Mucosa of descending colon (tissue), 3 donors: ENCODE measurements at regions not wholly inside any gene's neighbourhood (a gene's known extent, or its start where the extent isn't known, plus 50 kb on each side); places are given as distances from the start of the nearest gene placed in this dataset.
"Not testable (repeated sequence)": the region's sequence is repeated elsewhere in the genome, so short reads cannot be mapped to it uniquely, and the experiment has no call there.

Experiments used
- ATAC-seq: fragments of 200-7000 bp; cut with Tn5 transposase; one replicate; pipeline ENCODE4 v1.9.1; 2020; ENCODE audit warnings: mild to moderate bottlenecking, moderate library complexity
- DNase-seq, 3 donors: peaks; one replicate each; pipeline ENCODE4 v3.0.0-alpha.2; 2020
- H3K36me3 ChIP-seq: fragments of 200-600 bp; one replicate; pipeline ENCODE4 v1.8.0; 2021; ENCODE audit warnings: low read depth, mild to moderate bottlenecking
- H3K4me1 ChIP-seq: fragments of 200-600 bp; one replicate; pipeline ENCODE4 v1.8.0; 2021; ENCODE audit warnings: low read depth, mild to moderate bottlenecking
- H3K4me3 ChIP-seq: fragments of 200-600 bp; one replicate; pipeline ENCODE4 v1.8.0; 2021; ENCODE audit warnings: mild to moderate bottlenecking
- H3K9me3 ChIP-seq: fragments of 200-600 bp; one replicate; pipeline ENCODE4 v1.8.0; 2021; ENCODE audit warnings: mild to moderate bottlenecking
- CTCF ChIP-seq: fragments of 200-600 bp; IDR thresholded peaks from one replicate; pipeline ENCODE4 v1.8.0; 2022; ENCODE audit warnings: antibody characterized with exemption, mild to moderate bottlenecking
- intact Hi-C, 2 donors: fragments of 100-400 bp; cut with DNase I in 1 of 2; cut with micrococcal nuclease in 1 of 2; formaldehyde crosslinking; loops; one replicate each; pipeline versions ENCODE4 v1.11.0 to v1.11.1; 2022; cut with DNase I, micrococcal nuclease
- donor health status: DM: no; HTN: no; CAD: no; lungs with moderate emphysema.
- donor health status: DM: no; HTN: no; CAD: no.
- donor health status: DM: no; HTN: yes; CAD: no.

- Histone ChIP-seq H3K36me3 (no peaks in the 10 kb centered on the region), H3K4me1 (no peaks in the 10 kb centered on the region), H3K9me3 (no peaks in the 10 kb centered on the region), H3K4me3 (no peak overlapping the region)
- DNase-seq (no peak), ATAC-seq (no peak)
- no peak for TF ChIP-seq CTCF
- intact Hi-C loops = no loop called here
These were observed 236.8 kb upstream of the VCX start for GRCh38 chrX:7606039-7606652.

- no peaks in the 10 kb centered on the region for H3K9me3 ChIP-seq
- H3K36me3 ChIP-seq = no peaks in the 10 kb centered on the region
- H3K4me1 ChIP-seq = no peaks in the 10 kb centered on the region
- no peak for TF ChIP-seq CTCF
- ATAC-seq (no peak), DNase-seq (no peak)
- intact Hi-C loops = no loop called here
- H3K4me3 ChIP-seq = no peak overlapping the region
These were observed 239.6 kb upstream of the VCX start for GRCh38 chrX:7603387-7603786.

- no peak for DNase-seq
- intact Hi-C loops = no loop called here
- Histone ChIP-seq H3K36me3 (no peaks in the 10 kb centered on the region), H3K9me3 (no peaks in the 10 kb centered on the region), H3K4me3 (no peak overlapping the region), H3K4me1 (no peaks in the 10 kb centered on the region)
- ATAC-seq = no peak
- no peak for TF ChIP-seq CTCF
These were observed 246.1 kb upstream of the VCX start for GRCh38 chrX:7596822-7597221.

GRCh38 chrX:7593370-7593769, 249.6 kb upstream of the VCX start:
- DNase-seq, intact Hi-C loops, H3K4me3 ChIP-seq, H3K36me3 ChIP-seq, H3K4me1 ChIP-seq, ATAC-seq, H3K9me3 ChIP-seq: not testable (repeated sequence)

GRCh38 chrX:7586126-7586525, 256.8 kb upstream of the VCX start:
- Histone ChIP-seq H3K4me3 (no peak overlapping the region), H3K4me1 (no peaks in the 10 kb centered on the region), H3K36me3 (no peaks in the 10 kb centered on the region), H3K9me3 (no peaks in the 10 kb centered on the region)
- intact Hi-C loops = no loop called here
- no peak for TF ChIP-seq CTCF
- peak; percentile 33 for ATAC-seq
- DNase-seq = peak in 1 of 3 donors; percentile 4

GRCh38 chrX:7582191-7582590, 260.8 kb upstream of the VCX start:
- H3K36me3 ChIP-seq = no peaks in the 10 kb centered on the region
- ATAC-seq = no peak
- no peak overlapping the region for H3K4me3 ChIP-seq
- no peak for DNase-seq
- no peaks in the 10 kb centered on the region for H3K9me3 ChIP-seq
- intact Hi-C loops = no loop called here
- no peak for TF ChIP-seq CTCF
- no peaks in the 10 kb centered on the region for H3K4me1 ChIP-seq
